Dedifferentiated amniotic fluid mesenchymal stem cell (primary cell): ENCODE measurements at regions not wholly inside any gene's neighbourhood (a gene's known extent, or its start where the extent isn't known, plus 50 kb on each side); places are given as distances from the start of the nearest gene placed in this dataset.

ENCODE experiments used
- DNase-seq: peaks from one replicate; pipeline ENCODE4 v3.0.0-alpha.2; 2016; ENCODE audit errors: extremely low spot score

DNA sequence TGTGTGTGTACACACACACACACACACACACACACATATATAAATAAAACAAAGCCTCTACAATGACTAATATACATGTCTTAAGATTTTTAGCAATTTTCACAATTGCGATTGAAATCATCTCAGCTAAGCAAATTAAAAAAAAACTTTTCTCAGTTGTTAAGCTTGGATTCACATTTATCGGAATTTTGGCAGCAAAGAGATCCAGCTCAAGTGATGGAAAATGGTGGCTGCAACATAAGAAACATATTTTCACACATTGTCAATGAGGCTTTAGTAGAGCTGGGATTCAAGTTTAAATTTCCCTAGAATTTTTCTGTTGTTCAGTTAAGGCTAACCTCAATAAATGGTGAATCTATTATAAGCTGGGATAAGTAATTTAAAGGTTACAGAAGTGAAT lies 768.6 kb upstream of the SORCS1 start:
- no peak for DNase-seq

DNA sequence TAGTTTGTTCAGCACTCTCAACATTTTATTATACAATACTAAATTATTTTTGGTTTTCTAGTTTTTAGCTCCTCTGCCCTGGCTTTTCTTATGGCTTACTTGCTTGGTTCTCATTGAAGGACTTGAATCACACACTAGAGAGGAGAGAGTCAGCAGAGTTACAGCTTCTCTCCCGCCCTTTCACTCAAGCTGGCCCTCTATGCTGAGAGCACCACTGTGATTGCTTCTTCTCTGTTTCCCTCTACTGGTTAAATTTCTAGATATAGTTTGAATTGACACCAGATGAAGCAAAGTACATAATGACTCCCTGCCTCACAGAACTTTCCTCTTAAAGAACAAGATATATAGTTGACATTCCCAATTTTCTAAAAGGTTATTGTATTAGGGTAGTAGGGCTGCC lies 767.3 kb upstream of the SORCS1 start:
- DNase-seq = no peak

DNA sequence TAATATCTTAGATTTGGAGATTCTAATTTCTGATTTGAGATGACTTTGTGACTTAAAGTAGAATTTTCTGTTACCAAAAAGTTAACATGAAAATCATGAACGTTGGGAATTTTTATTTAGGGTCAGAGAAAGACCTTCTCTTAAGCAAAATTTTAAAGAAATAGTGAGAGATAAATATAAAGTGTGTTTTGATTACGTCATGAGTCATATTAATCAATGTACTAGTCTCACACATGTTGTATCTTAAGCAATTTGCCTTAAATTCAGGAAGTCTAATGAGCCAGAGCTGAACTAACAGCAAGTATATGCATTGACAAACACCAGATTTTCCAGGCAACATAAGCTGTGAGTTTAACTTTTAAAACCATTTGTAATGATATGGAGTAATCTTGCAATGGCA lies 765.5 kb upstream of the SORCS1 start:
- DNase-seq = no peak

GRCh38 chr10:107924458-107924857 lies 760.0 kb upstream of the SORCS1 start:
- no peak for DNase-seq

DNA sequence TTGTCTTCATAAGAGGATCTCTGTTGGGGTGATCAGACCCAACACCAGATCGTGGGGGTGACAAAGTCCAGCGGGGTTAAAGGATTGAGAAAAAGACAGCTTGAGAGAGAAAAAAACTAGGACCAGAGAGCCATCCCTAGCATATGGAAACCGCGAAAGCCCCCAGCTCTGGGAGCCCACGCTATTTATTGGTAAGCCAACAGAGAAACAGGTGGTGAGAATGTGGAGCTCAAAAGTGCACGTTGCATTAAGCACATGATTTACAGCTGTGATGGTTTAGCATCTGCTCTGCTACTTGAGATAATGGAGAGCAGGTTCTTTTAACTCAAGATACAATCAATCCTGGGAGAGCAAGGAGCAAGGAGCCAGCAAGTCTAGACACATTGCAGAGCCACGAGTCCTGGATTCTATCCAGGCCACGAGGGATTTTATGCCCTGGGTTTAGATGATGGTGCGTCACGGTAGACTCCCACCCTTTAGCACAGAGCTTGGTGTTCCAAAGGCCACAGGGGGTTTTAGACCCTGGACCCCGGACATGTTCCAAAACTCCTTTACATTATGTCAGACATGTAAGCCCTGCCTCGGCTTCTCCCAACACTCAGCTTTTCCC lies 755.2 kb upstream of the SORCS1 start:
- no peak for DNase-seq

GRCh38 chr10:107918171-107918570 lies 753.7 kb upstream of the SORCS1 start:
- no peak for DNase-seq

- DNase-seq = no peak
Measured at GRCh38 chr10:107915215-107915610, 750.7 kb upstream of the SORCS1 start.

GRCh38 chr10:107914450-107915214 lies 750.1 kb upstream of the SORCS1 start:
- no peak for DNase-seq

DNA sequence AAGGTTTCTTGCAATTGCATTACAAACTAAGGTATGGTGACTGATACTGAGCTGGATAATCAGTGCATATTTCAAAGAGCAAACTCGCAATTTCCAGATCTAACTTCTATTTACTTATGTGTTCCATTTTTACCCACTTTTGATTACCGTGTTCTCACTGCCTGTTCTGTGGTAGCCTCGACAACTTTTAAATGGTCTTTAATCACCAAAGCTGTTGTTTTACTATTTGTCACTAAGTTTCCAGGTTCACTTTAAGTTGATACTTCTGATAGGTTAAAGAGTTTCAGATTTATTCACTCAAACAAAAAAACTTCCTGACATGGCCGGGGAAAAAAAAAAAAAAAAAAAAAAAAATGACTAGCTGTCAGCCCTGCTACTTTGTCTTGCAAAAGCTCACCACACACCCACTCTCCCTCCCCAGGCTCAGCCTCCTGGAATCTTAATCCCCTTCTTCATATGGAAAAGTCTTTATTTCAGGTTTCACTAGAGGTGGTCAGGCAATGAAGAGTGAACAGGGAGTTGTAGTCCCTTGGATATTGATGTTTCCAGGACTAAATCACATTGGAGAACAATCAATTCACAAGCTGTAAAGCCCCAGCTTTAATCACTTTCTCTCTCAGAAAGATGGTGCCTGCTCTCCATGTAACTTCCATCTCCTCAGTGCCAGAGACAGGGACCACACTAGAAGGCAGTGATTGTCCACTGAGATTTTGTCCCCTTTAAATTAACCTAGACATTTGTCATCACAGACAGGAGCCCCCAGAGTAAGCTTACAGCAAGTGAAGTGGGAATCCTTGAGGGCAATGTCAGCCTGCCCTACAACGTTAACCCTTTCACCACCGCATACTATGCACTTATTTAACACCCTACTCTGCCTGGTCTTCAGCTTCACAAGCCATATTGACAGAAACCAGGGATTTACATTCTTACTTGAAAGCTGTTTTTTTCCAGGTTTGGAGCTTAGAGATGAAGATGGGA lies 749.1 kb upstream of the SORCS1 start:
- no peak for DNase-seq

DNA sequence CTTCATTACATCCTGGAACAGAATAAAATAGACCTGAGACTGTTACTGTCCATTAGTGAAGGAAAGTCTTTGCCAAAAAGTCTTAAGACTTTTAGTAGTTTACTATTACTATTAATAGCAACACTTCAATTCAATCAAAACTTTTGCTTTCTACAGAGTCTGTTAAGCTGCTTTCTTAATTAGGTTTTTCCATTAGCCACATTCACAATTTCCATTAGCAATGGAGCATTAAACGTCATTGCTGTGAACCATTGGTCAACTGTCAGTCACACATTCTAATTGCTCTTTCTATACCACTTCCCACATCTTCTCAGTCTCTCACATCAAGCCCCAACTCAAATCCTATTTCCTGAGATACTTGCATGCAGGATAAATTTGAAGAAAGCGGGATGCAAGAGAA lies 736.6 kb upstream of the SORCS1 start:
- DNase-seq = no peak

GRCh38 chr10:107900131-107900530 lies 735.6 kb upstream of the SORCS1 start:
- DNase-seq = no peak

- no peak for DNase-seq
Measured at GRCh38 chr10:107899502-107900062, 735.1 kb upstream of the SORCS1 start.

DNA sequence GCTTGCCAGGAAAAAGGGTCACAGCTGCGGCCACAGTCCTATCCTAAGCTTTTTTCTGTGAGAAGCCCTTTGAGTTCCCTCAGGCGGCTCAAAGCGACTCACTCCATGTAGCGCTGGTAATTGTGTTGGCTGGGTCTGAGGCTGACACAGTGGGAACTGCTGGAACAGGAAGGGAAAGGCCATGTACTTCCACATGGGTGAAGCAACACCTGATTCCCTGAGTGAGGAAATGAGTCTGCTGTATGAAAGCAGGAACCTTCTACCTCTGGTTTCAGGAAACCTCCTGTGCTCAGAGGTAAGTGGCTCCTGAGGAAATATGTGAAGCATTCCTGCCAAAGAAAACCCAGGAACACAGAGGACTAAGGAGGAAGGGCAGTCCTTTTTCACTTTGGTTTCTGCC lies 734.6 kb upstream of the SORCS1 start:
- no peak for DNase-seq

DNA sequence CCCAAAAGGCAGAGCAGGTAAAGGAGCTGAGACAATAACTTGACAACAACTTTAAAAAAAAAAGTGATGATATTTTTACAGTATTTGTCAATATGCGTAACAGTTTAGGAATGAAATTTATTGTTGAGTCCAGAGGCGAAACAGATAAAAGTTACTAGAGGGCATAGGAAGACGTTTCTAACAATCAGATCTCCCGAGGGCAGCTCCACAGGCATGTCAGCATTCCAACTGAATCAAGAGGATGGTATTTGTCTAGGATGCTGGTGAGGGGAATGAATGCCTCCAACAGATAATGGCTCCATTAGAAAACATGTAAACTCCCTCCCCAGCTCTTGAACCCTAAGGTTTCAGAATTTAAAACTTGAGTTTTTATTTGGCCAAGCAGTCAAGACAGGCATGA lies 733.9 kb upstream of the SORCS1 start:
- no peak for DNase-seq

- no peak for DNase-seq
Measured at GRCh38 chr10:107894516-107894915, 730.0 kb upstream of the SORCS1 start.

GRCh38 chr10:107889105-107889504 lies 724.6 kb upstream of the SORCS1 start:
- no peak for DNase-seq

DNA sequence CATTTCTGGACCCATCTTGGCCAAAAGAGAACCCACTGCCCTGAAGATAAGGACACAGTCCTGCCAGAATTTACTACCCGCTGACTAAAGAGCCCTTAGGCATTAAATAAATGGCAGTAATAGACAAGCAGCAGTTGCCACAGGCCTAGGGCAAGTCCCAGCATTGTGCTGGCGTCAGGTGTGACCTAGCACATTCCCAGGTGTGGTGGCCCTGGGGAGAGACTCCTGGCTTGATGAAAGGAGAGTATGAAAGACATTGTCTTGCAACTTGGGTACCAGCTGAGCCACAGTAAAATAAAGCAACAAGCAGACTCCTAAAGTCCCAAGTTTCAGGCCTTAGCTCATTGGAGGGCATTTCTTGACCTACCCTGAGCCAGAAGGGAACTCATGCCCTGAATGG lies 715.7 kb upstream of the SORCS1 start:
- no peak for DNase-seq

DNA sequence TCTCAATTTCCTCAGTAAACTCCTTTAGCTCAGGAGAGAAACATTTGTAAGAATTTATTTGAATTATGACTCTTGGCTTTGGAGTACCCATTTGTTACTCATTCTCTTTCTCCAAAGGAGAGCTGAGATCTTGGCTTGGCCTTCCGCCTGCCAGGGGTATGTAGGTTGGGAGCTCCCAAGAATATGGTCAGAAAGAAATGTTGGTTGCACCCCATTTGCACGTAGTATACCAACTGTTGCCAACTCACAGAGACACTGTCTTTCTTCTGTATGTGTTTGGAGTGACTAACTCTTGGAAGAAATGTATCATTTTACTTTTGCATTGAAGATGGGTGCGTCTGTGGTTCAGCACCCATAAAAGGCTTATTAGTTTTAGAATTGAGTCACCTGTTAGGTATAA lies 708.5 kb upstream of the SORCS1 start:
- no peak for DNase-seq

DNA sequence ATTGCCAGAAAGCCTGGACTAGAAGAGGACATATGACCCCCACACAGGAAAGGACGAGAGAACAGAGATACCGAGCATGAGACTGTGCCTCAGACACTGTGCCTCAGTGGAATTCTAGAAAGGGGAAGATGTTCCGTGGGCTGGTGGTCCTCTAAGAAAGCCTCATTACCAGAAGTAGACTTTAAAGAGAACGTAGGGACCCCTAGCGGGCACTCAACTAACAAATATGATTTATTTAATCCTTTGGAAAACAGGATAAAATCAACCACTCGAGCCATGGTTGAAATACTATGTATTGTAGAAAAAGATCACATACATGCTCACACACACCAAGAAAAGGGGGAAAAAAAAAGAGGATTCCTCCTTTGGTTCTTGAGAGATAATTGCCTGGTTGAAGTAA lies 701.2 kb upstream of the SORCS1 start:
- no peak for DNase-seq

GRCh38 chr10:107859065-107859464 lies 694.6 kb upstream of the SORCS1 start:
- DNase-seq = no peak

GRCh38 chr10:107856047-107856315 lies 691.5 kb upstream of the SORCS1 start:
- DNase-seq = no peak

DNA sequence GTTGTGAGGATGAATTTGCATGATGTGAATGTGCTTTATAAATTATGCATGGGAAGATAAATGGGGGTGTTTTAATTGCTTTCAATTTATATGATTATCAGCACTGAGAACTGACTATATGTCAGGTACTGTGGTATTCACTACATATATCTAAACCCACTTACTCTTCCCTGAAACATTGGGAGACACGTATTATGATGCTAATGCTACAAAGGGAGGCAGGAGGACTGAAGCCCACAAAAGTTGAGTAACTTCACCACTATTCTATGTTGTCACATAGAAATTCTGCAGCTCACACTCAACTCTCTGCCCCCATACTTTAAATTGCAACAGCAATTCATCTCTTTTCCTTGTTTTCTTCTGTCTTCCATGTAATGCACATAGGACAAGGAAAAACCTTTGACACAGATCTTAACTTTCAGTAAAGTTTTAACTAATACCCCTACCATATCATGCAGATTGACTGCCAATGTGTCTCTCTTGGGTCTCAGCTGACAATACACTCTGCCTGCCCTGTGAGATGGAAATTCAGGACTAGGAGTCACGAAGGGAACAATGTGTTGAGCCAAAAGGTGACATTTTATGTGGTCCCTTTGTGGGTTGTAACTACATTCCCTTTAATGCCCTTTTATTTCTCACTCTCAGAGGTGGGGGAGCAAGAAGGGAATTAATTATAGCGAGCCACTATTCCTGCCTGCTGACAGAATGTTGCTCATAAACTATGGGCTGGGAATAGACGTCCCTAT lies 691.0 kb upstream of the SORCS1 start:
- no peak for DNase-seq
